ENCODE measurements at regions not wholly inside any gene's neighbourhood (a gene's known extent, or its start where the extent isn't known, plus 50 kb on each side); places are given as distances from the start of the nearest gene placed in this dataset.

GRCh38 chr20:10789386-10789785, 115.6 kb upstream of the JAG1 start:
- no peak overlapping the region for H3K4me3 ChIP-seq (ENCODE audit: low read depth, low read length)
- DNase-seq (ENCODE audit: low read depth) = no peak
- TF ChIP-seq CTCF (IDR thresholded peaks at IDR 0.05; ENCODE audit: control insufficient read depth, extremely low read depth, insufficient read depth) = no peak

GRCh38 chr20:10790013-10790412, 116.2 kb upstream of the JAG1 start:
- no peak for DNase-seq (ENCODE audit: low read depth)
- no peak overlapping the region for H3K4me3 ChIP-seq (ENCODE audit: low read depth, low read length)

GRCh38 chr20:10792291-10792690, 118.5 kb upstream of the JAG1 start:
- no peak overlapping the region for H3K4me3 ChIP-seq (ENCODE audit: low read depth, low read length)
- DNase-seq (ENCODE audit: low read depth) = no peak
- no peak for TF ChIP-seq CTCF (IDR thresholded peaks at IDR 0.05; ENCODE audit: control insufficient read depth, extremely low read depth, insufficient read depth)

More at GRCh38 chr20:10790013-10790412, 116.2 kb upstream of the JAG1 start:
- TF ChIP-seq CTCF (IDR thresholded peaks at IDR 0.05; ENCODE audit: control insufficient read depth, extremely low read depth, insufficient read depth) = no peak

- no peak for DNase-seq (ENCODE audit: low read depth)
- no peak for TF ChIP-seq CTCF (IDR thresholded peaks at IDR 0.05; ENCODE audit: control insufficient read depth, extremely low read depth, insufficient read depth)
- no peak overlapping the region for H3K4me3 ChIP-seq (ENCODE audit: low read depth, low read length)
These were observed 120.0 kb upstream of the JAG1 start for GRCh38 chr20:10793766-10794165.

- DNase-seq (ENCODE audit: low read depth) = no peak
- H3K4me3 ChIP-seq (ENCODE audit: low read depth, low read length) = no peak overlapping the region
- no peak for TF ChIP-seq CTCF (IDR thresholded peaks at IDR 0.05; ENCODE audit: control insufficient read depth, extremely low read depth, insufficient read depth)
These were observed 121.0 kb upstream of the JAG1 start for GRCh38 chr20:10794765-10795164.

- no peak for TF ChIP-seq CTCF (IDR thresholded peaks at IDR 0.05; ENCODE audit: control insufficient read depth, extremely low read depth, insufficient read depth)
These were observed 121.7 kb upstream of the JAG1 start for GRCh38 chr20:10795286-10796026.

GRCh38 chr20:10798811-10799210, 125.0 kb upstream of the JAG1 start:
- DNase-seq (ENCODE audit: low read depth) = no peak
- H3K4me3 ChIP-seq (ENCODE audit: low read depth, low read length) = no peak overlapping the region
- TF ChIP-seq CTCF (IDR thresholded peaks at IDR 0.05; ENCODE audit: control insufficient read depth, extremely low read depth, insufficient read depth) = no peak

More at GRCh38 chr20:10795286-10796026, 121.7 kb upstream of the JAG1 start:
- H3K4me3 ChIP-seq (ENCODE audit: low read depth, low read length) = no peak overlapping the region
- no peak for DNase-seq (ENCODE audit: low read depth)

Data from LNCaP clone FGC (cell line).